Gastroesophageal sphincter (tissue), 3 donors: ENCODE measurements at regions not wholly inside any gene's neighbourhood (a gene's known extent, or its start where the extent isn't known, plus 50 kb on each side); places are given as distances from the start of the nearest gene placed in this dataset.

Experiments used
- EP300 ChIP-seq: sonication (generic); formaldehyde crosslinking; IDR thresholded peaks from one replicate; pipeline ENCODE4 v1.6.1; 2017; ENCODE audit warnings: antibody characterized with exemption, mild to moderate bottlenecking
- POLR2A ChIP-seq, 2 donors: fragments of 450-650 bp; IDR thresholded peaks; one replicate each; pipeline ENCODE4 v1.6.1; 2017; ENCODE audit warnings: antibody characterized with exemption in 2 of 2, mild to moderate bottlenecking in 2 of 2, moderate library complexity in 1 of 2
- TF ChIP-seq, protein P1 (sequence below), 4 experiments: fragments of 200-600 bp in 2 of 4; fragments of 450-650 bp in 2 of 4; sonication (generic) in 1 of 4; IDR thresholded peaks; one replicate each; pipeline ENCODE4 v1.5.1; 2017 to 2019; ENCODE audit warnings: antibody characterized with exemption in 4 of 4, mild to moderate bottlenecking in 2 of 4, moderate library complexity in 2 of 4

- no peak for TF ChIP-seq POLR2A (IDR thresholded peaks at IDR 0.05)
- TF ChIP-seq, protein P1, sequence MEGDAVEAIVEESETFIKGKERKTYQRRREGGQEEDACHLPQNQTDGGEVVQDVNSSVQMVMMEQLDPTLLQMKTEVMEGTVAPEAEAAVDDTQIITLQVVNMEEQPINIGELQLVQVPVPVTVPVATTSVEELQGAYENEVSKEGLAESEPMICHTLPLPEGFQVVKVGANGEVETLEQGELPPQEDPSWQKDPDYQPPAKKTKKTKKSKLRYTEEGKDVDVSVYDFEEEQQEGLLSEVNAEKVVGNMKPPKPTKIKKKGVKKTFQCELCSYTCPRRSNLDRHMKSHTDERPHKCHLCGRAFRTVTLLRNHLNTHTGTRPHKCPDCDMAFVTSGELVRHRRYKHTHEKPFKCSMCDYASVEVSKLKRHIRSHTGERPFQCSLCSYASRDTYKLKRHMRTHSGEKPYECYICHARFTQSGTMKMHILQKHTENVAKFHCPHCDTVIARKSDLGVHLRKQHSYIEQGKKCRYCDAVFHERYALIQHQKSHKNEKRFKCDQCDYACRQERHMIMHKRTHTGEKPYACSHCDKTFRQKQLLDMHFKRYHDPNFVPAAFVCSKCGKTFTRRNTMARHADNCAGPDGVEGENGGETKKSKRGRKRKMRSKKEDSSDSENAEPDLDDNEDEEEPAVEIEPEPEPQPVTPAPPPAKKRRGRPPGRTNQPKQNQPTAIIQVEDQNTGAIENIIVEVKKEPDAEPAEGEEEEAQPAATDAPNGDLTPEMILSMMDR (IDR thresholded peaks at IDR 0.05): no peak
- no peak for TF ChIP-seq EP300
Observed at GRCh38 chr6:166045173-166045859, 122.3 kb downstream of the TBXT start.
